KOPT-K1 (cell line): ENCODE measurements at regions not wholly inside any gene's neighbourhood (a gene's known extent, or its start where the extent isn't known, plus 50 kb on each side); places are given as distances from the start of the nearest gene placed in this dataset.
"Not testable (repeated sequence)": the region's sequence is repeated elsewhere in the genome, so short reads cannot be mapped to it uniquely, and the experiment has no call there.

Experiments
- H3K27ac ChIP-seq: fragments of 200-600 bp; sonication (generic); 2 replicates; pipeline ENCODE4 v1.5.1; 2016; ENCODE audit warnings: antibody characterized with exemption, mild to moderate bottlenecking, low read depth, low read length; ENCODE audit not compliant: poor library complexity, severe bottlenecking
- H3K36me3 ChIP-seq: fragments of 200-600 bp; sonication (generic); 2 replicates; pipeline ENCODE4 v1.5.1; 2017; ENCODE audit warnings: antibody characterized with exemption, mild to moderate bottlenecking, low read length, moderate library complexity; ENCODE audit not compliant: insufficient read depth
- H3K9me3 ChIP-seq: fragments of 200-600 bp; sonication (generic); 2 replicates; pipeline ENCODE4 v1.5.1; 2017; ENCODE audit warnings: antibody characterized with exemption, low read length, mild to moderate bottlenecking; ENCODE audit not compliant: insufficient read depth, poor library complexity, severe bottlenecking

DNA sequence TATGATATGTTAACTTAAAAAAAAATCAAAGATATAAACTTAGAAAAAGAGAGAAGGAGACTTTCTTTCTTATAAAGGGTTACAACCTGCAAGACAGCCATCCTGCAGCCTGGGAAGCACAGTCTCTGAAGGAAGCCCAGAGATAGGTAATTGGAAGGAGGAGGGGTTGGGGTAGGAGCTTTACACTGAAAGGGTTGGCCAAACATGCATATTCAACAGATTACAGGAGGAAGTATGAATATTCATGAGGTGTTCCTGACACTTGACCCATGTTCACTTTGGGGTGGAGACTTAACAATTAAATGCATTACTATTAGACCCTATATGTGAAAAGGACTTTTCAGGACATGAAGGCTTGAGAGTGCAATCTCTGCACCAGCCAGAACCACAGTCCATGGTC lies 71.7 kb upstream of the CDH2 start:
- Histone ChIP-seq H3K9me3 (no peaks in the 10 kb centered on the region), H3K36me3 (no peaks in the 10 kb centered on the region), H3K27ac (no peak overlapping the region)

DNA sequence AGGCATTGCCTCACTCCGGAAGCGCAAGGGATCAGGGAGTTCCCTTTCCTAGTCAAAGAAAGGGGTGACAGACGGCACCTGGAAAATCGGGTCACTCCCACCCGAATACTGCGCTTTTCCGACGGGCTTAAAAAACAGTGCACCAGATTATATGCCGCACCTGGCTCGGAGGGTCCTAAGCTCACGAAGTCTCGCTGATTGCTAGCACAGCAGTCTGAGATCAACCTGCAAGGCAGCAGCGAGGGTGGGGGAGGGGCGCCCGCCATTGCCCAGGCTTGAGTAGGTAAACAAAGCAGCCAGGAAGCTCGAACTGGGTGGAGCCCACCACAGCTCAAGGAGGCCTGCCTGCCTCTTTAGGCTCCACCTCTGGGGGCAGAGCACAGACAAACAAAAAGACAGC lies 63.7 kb upstream of the CDH2 start:
- not testable (repeated sequence) for H3K27ac ChIP-seq, H3K36me3 ChIP-seq, H3K9me3 ChIP-seq

DNA sequence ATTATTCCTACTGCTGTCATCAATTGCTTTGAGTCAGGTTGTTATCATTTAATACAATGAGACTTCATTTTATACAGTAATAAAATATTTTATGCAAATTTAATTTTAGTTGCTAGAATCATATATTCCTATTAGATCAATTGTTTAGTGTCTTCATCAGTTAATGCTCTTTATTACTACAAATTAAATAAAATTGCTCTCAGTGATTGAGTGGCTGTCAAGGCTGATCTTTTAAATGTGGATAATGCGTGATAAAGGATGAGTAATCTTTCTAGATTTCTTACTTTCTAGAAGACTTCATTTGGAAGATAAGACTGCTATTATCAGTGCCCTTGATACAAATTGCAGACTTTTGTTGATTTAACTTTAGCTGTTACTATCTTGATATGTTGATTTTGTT lies 59.6 kb upstream of the CDH2 start:
- Histone ChIP-seq H3K36me3 (no peaks in the 10 kb centered on the region), H3K27ac (no peak overlapping the region)

More for the DNA sequence above, 59.6 kb upstream of the CDH2 start:
- no peaks in the 10 kb centered on the region for H3K9me3 ChIP-seq
